K562 (cell line): ENCODE measurements at regions not wholly inside any gene's neighbourhood (a gene's known extent, or its start where the extent isn't known, plus 50 kb on each side); places are given as distances from the start of the nearest gene placed in this dataset.

Experiments used
- CBFA2T3 ChIP-seq: fragments of 450-650 bp; IDR thresholded peaks from 2 replicates; pipeline ENCODE4 v1.6.1; 2017
- CEBPB ChIP-seq: fragments of 450-650 bp; IDR thresholded peaks from 2 replicates; pipeline ENCODE4 v1.6.1; 2016; ENCODE audit warnings: missing genetic modification characterization, missing compliant biosample characterization
- CREM ChIP-seq: IDR thresholded peaks from 2 replicates; pipeline ENCODE4 v1.6.1; 2014; ENCODE audit warnings: antibody characterized with exemption, low read depth
- KAT2B ChIP-seq: IDR thresholded peaks from one replicate; pipeline ENCODE4 v1.6.1; 2012; ENCODE audit warnings: low read depth, mild to moderate bottlenecking, control low read depth, inconsistent platforms, low read length, moderate library complexity
- ZFP91 ChIP-seq: sonication (generic); formaldehyde crosslinking; IDR thresholded peaks from 2 replicates; pipeline ENCODE4 v1.8.0; 2022; ENCODE audit warnings: mild to moderate bottlenecking, missing genetic modification reagents
- ZNF280A ChIP-seq: fragments of 450-650 bp; IDR thresholded peaks from 2 replicates; pipeline ENCODE4 v1.6.1; 2018; ENCODE audit warnings: mild to moderate bottlenecking, low read depth; ENCODE audit not compliant: partially characterized antibody
- ZNF75A ChIP-seq: fragments of 450-650 bp; formaldehyde crosslinking; IDR thresholded peaks from 2 replicates; pipeline ENCODE4 v1.4.0; 2020; ENCODE audit warnings: mild to moderate bottlenecking
- TF ChIP-seq, protein P1 (sequence below), 3 experiments: IDR thresholded peaks in 2 of 3; conservative IDR thresholded peaks in 1 of 3; 2 replicates each; pipeline ENCODE4 v1.5.1; 2011 to 2012; ENCODE audit warnings: low read length in 3 of 3, mild to moderate bottlenecking in 3 of 3, control low read depth in 2 of 3, improper control_type of control experiment in 1 of 3, inconsistent platforms in 1 of 3, low read depth in 1 of 3, mixed read lengths in 1 of 3, moderate library complexity in 1 of 3; ENCODE audit not compliant: insufficient read depth in 2 of 3
- TF ChIP-seq, protein P2 (sequence below): IDR thresholded peaks from 2 replicates; pipeline ENCODE4 v1.6.1; 2011; ENCODE audit warnings: borderline replicate concordance, low read depth, mild to moderate bottlenecking, moderate library complexity, low read length; ENCODE audit not compliant: insufficient read depth, poor library complexity, severe bottlenecking

- TF ChIP-seq, protein P1, sequence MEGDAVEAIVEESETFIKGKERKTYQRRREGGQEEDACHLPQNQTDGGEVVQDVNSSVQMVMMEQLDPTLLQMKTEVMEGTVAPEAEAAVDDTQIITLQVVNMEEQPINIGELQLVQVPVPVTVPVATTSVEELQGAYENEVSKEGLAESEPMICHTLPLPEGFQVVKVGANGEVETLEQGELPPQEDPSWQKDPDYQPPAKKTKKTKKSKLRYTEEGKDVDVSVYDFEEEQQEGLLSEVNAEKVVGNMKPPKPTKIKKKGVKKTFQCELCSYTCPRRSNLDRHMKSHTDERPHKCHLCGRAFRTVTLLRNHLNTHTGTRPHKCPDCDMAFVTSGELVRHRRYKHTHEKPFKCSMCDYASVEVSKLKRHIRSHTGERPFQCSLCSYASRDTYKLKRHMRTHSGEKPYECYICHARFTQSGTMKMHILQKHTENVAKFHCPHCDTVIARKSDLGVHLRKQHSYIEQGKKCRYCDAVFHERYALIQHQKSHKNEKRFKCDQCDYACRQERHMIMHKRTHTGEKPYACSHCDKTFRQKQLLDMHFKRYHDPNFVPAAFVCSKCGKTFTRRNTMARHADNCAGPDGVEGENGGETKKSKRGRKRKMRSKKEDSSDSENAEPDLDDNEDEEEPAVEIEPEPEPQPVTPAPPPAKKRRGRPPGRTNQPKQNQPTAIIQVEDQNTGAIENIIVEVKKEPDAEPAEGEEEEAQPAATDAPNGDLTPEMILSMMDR (IDR thresholded peaks at IDR 0.05 in 2 of 3, conservative IDR thresholded peaks at IDR 0.05 in 1 of 3; ENCODE audit: insufficient read depth in 2 of 3, low read depth in 1 of 3, low read length in 3 of 3), result no peak
- TF ChIP-seq KAT2B (no peak), ZNF75A (CRISPR knock-in tag) (no peak), CREM (no peak), CBFA2T3 (no peak), ZFP91 (no peak), CEBPB (no peak), ZNF280A (no peak)
- TF ChIP-seq, protein P2, sequence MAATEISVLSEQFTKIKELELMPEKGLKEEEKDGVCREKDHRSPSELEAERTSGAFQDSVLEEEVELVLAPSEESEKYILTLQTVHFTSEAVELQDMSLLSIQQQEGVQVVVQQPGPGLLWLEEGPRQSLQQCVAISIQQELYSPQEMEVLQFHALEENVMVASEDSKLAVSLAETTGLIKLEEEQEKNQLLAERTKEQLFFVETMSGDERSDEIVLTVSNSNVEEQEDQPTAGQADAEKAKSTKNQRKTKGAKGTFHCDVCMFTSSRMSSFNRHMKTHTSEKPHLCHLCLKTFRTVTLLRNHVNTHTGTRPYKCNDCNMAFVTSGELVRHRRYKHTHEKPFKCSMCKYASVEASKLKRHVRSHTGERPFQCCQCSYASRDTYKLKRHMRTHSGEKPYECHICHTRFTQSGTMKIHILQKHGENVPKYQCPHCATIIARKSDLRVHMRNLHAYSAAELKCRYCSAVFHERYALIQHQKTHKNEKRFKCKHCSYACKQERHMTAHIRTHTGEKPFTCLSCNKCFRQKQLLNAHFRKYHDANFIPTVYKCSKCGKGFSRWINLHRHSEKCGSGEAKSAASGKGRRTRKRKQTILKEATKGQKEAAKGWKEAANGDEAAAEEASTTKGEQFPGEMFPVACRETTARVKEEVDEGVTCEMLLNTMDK, result no peak
Observed at GRCh38 chr14:38124506-38124905, 83.2 kb upstream of the SSTR1 start (continued).
